ENCODE measurements at regions not wholly inside any gene's neighbourhood (a gene's known extent, or its start where the extent isn't known, plus 50 kb on each side); places are given as distances from the start of the nearest gene placed in this dataset.

DNA sequence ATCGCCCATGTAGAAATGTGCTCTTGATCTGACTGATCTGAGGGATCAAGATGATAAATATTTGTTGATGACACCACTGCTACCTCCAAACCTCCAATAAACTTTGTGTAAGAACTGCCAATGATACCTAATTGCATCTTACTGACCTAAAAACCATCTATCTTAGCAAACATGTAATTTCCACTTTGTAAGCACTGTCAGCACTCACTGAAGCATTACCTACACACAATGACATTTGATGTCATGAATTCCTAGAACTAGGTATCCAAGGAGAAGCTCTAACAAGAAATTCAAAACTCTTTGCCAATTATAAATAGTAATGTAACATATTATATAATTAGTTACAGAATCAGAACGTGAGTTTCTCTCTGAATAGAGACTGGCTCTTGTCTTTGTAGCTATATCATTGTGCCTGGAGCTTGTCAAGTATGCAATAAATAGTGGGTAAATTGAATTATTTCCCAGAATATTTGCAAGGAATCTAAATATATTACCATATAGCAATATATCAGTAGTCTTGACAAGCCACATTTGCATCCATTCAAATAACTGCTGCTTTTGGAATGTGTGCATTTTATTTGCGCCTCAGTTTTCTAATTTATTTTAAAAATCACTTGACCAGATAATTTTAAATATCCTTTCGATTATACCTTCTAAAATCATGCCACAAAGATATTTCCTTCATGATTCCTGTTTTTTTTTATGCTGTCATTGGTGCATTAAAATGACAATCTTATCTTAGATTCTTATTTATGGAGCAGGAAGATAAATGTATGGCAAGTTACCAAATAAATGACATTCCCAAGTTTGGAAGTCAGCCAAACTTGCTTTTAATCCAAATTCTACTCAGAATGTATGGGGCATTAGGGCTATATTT is 232.3 kb upstream of the NEIL3 start:
- no peaks in the 10 kb centered on the region for H3K9me3 Mint-ChIP-seq
- no peaks in the 10 kb centered on the region for H3K36me3 Mint-ChIP-seq (ENCODE audit: low read depth)
- DNase-seq (no peak), ATAC-seq (no peak)
- H3K27me3 Mint-ChIP-seq: peaks cover 2% of the 10 kb centered on the region
- no peak overlapping the region for H3K4me3 Mint-ChIP-seq
- no peak overlapping the region for H3K27ac Mint-ChIP-seq
- H3K4me1 Mint-ChIP-seq: no peaks in the 10 kb centered on the region

- no peaks in the 10 kb centered on the region for H3K9me3 Mint-ChIP-seq
- H3K27me3 Mint-ChIP-seq: peaks cover 2% of the 10 kb centered on the region
- no peak overlapping the region for H3K4me3 Mint-ChIP-seq
- H3K4me1 Mint-ChIP-seq: no peaks in the 10 kb centered on the region
- DNase-seq (no peak), ATAC-seq (no peak)
- no peak overlapping the region for H3K27ac Mint-ChIP-seq
- no peaks in the 10 kb centered on the region for H3K36me3 Mint-ChIP-seq (ENCODE audit: low read depth)
These were observed 230.3 kb upstream of the NEIL3 start for GRCh38 chr4:177079327-177079726.

DNA sequence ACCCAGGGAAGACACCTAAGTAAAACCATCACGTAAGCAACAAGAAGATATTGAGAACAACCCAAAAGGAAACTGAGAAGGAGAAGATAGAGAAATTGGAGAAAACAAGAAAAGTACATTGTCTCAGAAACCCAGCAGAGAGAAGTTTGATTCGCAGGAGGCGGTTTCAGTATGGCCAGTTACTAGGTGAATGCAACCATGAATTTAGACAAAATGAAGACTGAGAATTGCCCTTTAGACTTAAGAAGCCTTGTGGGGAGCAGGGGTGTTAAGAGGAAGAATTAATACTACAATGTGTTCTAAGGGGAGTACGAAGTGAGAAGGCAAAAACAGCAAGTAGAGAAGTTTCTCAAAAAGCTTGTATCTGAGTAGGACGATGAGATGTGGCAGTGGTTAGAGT is 229.3 kb upstream of the NEIL3 start:
- DNase-seq (no peak), ATAC-seq (no peak)
- Mint-ChIP-seq H3K36me3 (ENCODE audit: low read depth) (no peaks in the 10 kb centered on the region), H3K9me3 (no peaks in the 10 kb centered on the region), H3K4me3 (no peak overlapping the region), H3K27ac (no peak overlapping the region), H3K4me1 (no peaks in the 10 kb centered on the region), H3K27me3 (no peaks in the 10 kb centered on the region)

GRCh38 chr4:177087060-177087459 is 222.6 kb upstream of the NEIL3 start:
- no peak for DNase-seq
- no peaks in the 10 kb centered on the region for H3K4me1 Mint-ChIP-seq
- no peaks in the 10 kb centered on the region for H3K27me3 Mint-ChIP-seq
- H3K9me3 Mint-ChIP-seq: no peaks in the 10 kb centered on the region
- ATAC-seq: no peak
- no peaks in the 10 kb centered on the region for H3K36me3 Mint-ChIP-seq (ENCODE audit: low read depth)
- no peak overlapping the region for H3K27ac Mint-ChIP-seq
- H3K4me3 Mint-ChIP-seq: no peak overlapping the region

- no peak overlapping the region for H3K27ac Mint-ChIP-seq
- H3K4me3 Mint-ChIP-seq: no peak overlapping the region
- no peaks in the 10 kb centered on the region for H3K27me3 Mint-ChIP-seq
- no peaks in the 10 kb centered on the region for H3K36me3 Mint-ChIP-seq (ENCODE audit: low read depth)
- DNase-seq (no peak), ATAC-seq (no peak)
- H3K9me3 Mint-ChIP-seq: no peaks in the 10 kb centered on the region
- H3K4me1 Mint-ChIP-seq: no peaks in the 10 kb centered on the region
These were observed 222.2 kb upstream of the NEIL3 start for GRCh38 chr4:177087499-177087898.

- ATAC-seq: no peak
- Mint-ChIP-seq H3K27ac (no peak overlapping the region), H3K27me3 (no peaks in the 10 kb centered on the region), H3K4me3 (no peak overlapping the region), H3K9me3 (no peaks in the 10 kb centered on the region), H3K4me1 (no peaks in the 10 kb centered on the region), H3K36me3 (ENCODE audit: low read depth) (no peaks in the 10 kb centered on the region)
- no peak for DNase-seq
These were observed 218.2 kb upstream of the NEIL3 start for GRCh38 chr4:177091515-177091914.

GRCh38 chr4:177092807-177093206 is 216.9 kb upstream of the NEIL3 start:
- ATAC-seq (no peak), DNase-seq (no peak)
- Mint-ChIP-seq H3K27me3 (no peaks in the 10 kb centered on the region), H3K9me3 (no peaks in the 10 kb centered on the region), H3K4me3 (no peak overlapping the region), H3K4me1 (no peaks in the 10 kb centered on the region), H3K36me3 (ENCODE audit: low read depth) (no peaks in the 10 kb centered on the region), H3K27ac (no peak overlapping the region)

- Mint-ChIP-seq H3K36me3 (ENCODE audit: low read depth) (no peaks in the 10 kb centered on the region), H3K9me3 (no peaks in the 10 kb centered on the region), H3K27ac (no peak overlapping the region), H3K4me3 (no peak overlapping the region), H3K27me3 (no peaks in the 10 kb centered on the region), H3K4me1 (no peaks in the 10 kb centered on the region)
- no peak for ATAC-seq
- DNase-seq: no peak
These were observed 215.7 kb upstream of the NEIL3 start for GRCh38 chr4:177093964-177094363.

- no peaks in the 10 kb centered on the region for H3K27me3 Mint-ChIP-seq
- ATAC-seq (no peak), DNase-seq (no peak)
- H3K36me3 Mint-ChIP-seq (ENCODE audit: low read depth): no peaks in the 10 kb centered on the region
- H3K4me1 Mint-ChIP-seq: no peaks in the 10 kb centered on the region
- H3K9me3 Mint-ChIP-seq: no peaks in the 10 kb centered on the region
- no peak overlapping the region for H3K27ac Mint-ChIP-seq
- H3K4me3 Mint-ChIP-seq: no peak overlapping the region
These were observed 212.4 kb upstream of the NEIL3 start for GRCh38 chr4:177097291-177097690.

DNA sequence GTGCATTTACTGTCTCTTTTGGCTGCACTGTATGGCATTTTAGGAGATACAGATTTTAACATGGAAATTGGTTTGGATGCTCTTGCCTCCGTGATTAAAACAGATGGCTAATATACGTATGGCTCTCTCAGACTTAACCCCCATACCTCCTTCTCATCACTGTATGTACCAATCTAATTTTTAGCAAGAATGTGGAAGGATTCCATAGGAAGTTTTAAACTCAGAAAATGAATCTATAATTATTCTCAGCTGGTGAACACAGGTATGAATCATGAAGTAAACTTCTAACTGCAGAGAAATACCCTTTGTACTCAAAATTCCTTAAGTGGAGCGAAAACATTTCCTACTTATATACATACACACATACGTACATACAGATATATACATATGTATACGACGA is 210.5 kb upstream of the NEIL3 start:
- no peaks in the 10 kb centered on the region for H3K4me1 Mint-ChIP-seq
- DNase-seq (no peak), ATAC-seq (no peak)
- H3K36me3 Mint-ChIP-seq (ENCODE audit: low read depth): no peaks in the 10 kb centered on the region
- no peak overlapping the region for H3K27ac Mint-ChIP-seq
- H3K4me3 Mint-ChIP-seq: no peak overlapping the region
- no peaks in the 10 kb centered on the region for H3K9me3 Mint-ChIP-seq
- no peaks in the 10 kb centered on the region for H3K27me3 Mint-ChIP-seq

DNA sequence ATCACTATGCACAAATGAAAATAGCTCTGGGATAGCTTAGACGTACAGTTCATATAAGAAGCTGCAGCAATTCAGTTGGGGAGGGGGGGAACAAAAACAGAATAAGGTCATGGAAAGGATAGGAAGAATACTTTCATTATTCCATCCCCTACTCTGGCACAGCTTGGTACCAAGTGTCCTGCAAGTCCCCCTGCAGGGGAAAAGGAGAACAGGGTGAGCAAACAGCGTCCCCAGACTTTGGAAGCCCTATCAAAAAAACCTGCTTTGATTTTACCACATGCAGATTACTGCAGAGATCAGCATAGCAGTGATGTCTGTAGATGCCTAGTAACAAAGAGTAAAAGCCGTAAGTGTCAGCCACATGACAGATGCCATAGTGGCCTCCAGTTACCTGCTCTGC is 209.4 kb upstream of the NEIL3 start:
- no peak overlapping the region for H3K27ac Mint-ChIP-seq
- no peak for ATAC-seq
- H3K4me1 Mint-ChIP-seq: no peaks in the 10 kb centered on the region

DNA sequence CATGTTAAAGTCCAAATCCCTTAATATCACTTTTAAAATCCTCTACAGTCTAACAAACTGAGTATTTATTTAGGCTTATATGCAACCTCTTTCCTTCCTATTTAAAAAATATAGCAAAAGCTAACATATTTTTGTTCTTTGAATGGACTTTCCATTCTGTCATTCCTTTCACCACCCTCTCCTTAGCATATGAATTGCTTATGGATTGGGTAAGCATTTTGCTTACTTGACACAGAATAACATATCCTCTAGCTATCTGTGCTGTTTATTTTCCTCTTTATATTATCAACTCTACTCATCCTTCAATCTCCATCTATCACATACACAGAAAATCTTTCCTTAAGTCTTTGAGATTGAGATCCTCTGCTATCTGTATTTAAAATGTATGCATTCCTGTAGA is 206.1 kb upstream of the NEIL3 start:
- H3K27me3 Mint-ChIP-seq: no peaks in the 10 kb centered on the region
- no peak overlapping the region for H3K4me3 Mint-ChIP-seq
- no peaks in the 10 kb centered on the region for H3K36me3 Mint-ChIP-seq (ENCODE audit: low read depth)
- H3K27ac Mint-ChIP-seq: no peak overlapping the region
- no peaks in the 10 kb centered on the region for H3K4me1 Mint-ChIP-seq
- ATAC-seq (no peak), DNase-seq (no peak)
- H3K9me3 Mint-ChIP-seq: no peaks in the 10 kb centered on the region

More for the DNA sequence above, 209.4 kb upstream of the NEIL3 start:
- Mint-ChIP-seq H3K27me3 (no peaks in the 10 kb centered on the region), H3K36me3 (ENCODE audit: low read depth) (no peaks in the 10 kb centered on the region), H3K9me3 (no peaks in the 10 kb centered on the region), H3K4me3 (no peak overlapping the region)
- no peak for DNase-seq

DNA sequence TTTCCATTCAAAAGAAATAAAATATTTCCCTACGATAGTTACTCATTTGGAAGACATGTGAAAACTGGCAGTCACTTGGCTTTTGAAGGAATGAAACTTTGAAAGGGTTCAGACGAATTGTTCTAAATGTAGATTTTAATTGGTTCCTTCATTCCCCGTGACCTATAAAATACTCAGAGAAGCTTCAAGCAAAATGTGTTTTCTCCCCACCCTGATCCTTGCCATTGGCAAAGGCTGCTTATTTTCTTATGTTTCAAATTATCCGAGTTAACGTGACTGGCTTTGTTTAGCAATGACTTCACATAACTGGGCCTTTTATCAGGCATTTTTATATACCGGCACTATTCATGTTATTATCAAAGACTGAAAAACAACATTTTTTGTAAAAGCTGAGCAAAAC is 204.1 kb upstream of the NEIL3 start:
- Mint-ChIP-seq H3K27me3 (no peaks in the 10 kb centered on the region), H3K27ac (no peak overlapping the region), H3K4me3 (no peak overlapping the region), H3K36me3 (ENCODE audit: low read depth) (no peaks in the 10 kb centered on the region), H3K4me1 (no peaks in the 10 kb centered on the region), H3K9me3 (no peaks in the 10 kb centered on the region)
- ATAC-seq (no peak), DNase-seq (no peak)

DNA sequence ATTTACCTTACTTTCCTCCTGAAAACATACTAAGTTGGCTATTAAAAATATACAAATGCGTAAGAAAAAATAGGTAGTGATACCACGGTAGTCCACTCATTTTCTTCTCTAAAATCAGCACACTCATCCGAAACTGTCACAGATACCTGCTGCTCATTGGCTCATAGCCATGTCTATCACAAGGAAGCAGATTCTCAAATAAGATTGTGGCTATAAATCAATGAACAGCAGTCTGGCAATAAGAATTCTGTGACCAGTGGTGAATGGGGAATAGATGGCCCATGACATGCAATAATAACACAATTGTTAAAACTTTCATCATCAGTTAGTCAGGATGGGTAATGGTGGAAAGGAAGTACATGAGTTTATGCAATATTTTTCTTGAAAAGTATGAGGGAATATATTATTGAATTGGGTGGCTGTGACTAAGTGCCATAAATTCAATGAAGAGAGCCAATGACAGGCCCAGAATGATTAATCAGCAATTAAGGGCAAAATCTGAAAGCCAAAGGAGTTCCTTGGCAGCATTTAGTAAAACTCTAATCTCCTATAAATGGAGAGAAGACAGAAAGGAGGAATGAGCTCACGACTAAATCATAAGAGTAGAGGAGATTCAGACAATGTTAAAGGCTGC is 202.3 kb upstream of the NEIL3 start:
- DNase-seq (no peak), ATAC-seq (no peak)
- Mint-ChIP-seq H3K27ac (no peak overlapping the region), H3K36me3 (ENCODE audit: low read depth) (no peaks in the 10 kb centered on the region), H3K4me1 (no peaks in the 10 kb centered on the region), H3K9me3 (no peaks in the 10 kb centered on the region), H3K4me3 (no peak overlapping the region), H3K27me3 (no peaks in the 10 kb centered on the region)

GRCh38 chr4:177108708-177109107 is 201.0 kb upstream of the NEIL3 start:
- Mint-ChIP-seq H3K27ac (no peak overlapping the region), H3K36me3 (ENCODE audit: low read depth) (no peaks in the 10 kb centered on the region), H3K4me3 (no peak overlapping the region), H3K4me1 (no peaks in the 10 kb centered on the region), H3K27me3 (no peaks in the 10 kb centered on the region), H3K9me3 (no peaks in the 10 kb centered on the region)
- DNase-seq (no peak), ATAC-seq (no peak)
